Spleen (tissue), 7 donors: ENCODE measurements at regions not wholly inside any gene's neighbourhood (a gene's known extent, or its start where the extent isn't known, plus 50 kb on each side); places are given as distances from the start of the nearest gene placed in this dataset.

Experiments
- POLR2A ChIP-seq, 3 donors: fragments of 450-650 bp; IDR thresholded peaks; one replicate each; pipeline ENCODE4 v1.5.1; 2017; ENCODE audit warnings: antibody characterized with exemption in 3 of 3, mild to moderate bottlenecking in 1 of 3
- POLR2AphosphoS5 ChIP-seq, 3 donors: sonication (generic); formaldehyde crosslinking; IDR thresholded peaks; one replicate each; pipeline ENCODE4 v1.5.1; 2017; ENCODE audit warnings: antibody characterized with exemption in 3 of 3
- TF ChIP-seq, protein P1 (sequence below), 11 experiments: fragments of 200-600 bp in 7 of 11; fragments of 450-650 bp in 4 of 11; sonication (generic) in 4 of 11; IDR thresholded peaks in 8 of 11; conservative IDR thresholded peaks in 3 of 11; 1 replicate in 7 of 11; 2 replicates in 4 of 11; pipeline versions ENCODE4 v1.4.0 to v1.8.0; 2016 to 2021; ENCODE audit warnings: antibody characterized with exemption in 11 of 11, inconsistent platforms in 4 of 11, mild to moderate bottlenecking in 1 of 11
- donor health status: DM: no; HTN: no; CAD: no; lungs with moderate emphysema.
- donor health status: DM: no; HTN: no; CAD: no.
- donor health status: DM: no; HTN: no; CAD: no.

DNA sequence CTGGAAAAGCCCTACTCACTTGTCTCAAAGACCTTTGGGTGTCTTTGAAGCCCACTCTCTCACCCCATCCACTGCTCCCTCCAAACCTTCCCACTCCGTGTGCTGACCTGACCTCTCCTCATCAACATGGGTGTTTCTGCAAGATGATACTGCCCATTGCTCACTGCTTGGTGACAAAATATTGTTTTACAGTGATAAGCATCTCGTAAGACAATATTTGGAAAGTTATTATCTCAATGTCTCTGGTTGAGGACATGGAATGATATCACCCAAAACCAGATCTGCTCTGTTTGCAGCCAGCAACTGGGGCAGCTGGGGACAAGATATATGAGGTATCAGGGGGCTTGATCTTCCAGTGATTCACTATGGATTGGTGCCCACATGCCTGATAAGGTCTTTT, 195.8 kb downstream of the SALL1 start:
- no peak for TF ChIP-seq POLR2A (IDR thresholded peaks at IDR 0.05)
- TF ChIP-seq, protein P1, sequence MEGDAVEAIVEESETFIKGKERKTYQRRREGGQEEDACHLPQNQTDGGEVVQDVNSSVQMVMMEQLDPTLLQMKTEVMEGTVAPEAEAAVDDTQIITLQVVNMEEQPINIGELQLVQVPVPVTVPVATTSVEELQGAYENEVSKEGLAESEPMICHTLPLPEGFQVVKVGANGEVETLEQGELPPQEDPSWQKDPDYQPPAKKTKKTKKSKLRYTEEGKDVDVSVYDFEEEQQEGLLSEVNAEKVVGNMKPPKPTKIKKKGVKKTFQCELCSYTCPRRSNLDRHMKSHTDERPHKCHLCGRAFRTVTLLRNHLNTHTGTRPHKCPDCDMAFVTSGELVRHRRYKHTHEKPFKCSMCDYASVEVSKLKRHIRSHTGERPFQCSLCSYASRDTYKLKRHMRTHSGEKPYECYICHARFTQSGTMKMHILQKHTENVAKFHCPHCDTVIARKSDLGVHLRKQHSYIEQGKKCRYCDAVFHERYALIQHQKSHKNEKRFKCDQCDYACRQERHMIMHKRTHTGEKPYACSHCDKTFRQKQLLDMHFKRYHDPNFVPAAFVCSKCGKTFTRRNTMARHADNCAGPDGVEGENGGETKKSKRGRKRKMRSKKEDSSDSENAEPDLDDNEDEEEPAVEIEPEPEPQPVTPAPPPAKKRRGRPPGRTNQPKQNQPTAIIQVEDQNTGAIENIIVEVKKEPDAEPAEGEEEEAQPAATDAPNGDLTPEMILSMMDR (IDR thresholded peaks at IDR 0.05 in 8 of 11, conservative IDR thresholded peaks at IDR 0.05 in 3 of 11): no peak
- TF ChIP-seq POLR2AphosphoS5 (IDR thresholded peaks at IDR 0.05): no peak
